HEK293 (cell line): ENCODE measurements at regions not wholly inside any gene's neighbourhood (a gene's known extent, or its start where the extent isn't known, plus 50 kb on each side); places are given as distances from the start of the nearest gene placed in this dataset.

ENCODE experiments used
- CTCF ChIA-PET: fragments of 350-600 bp; formaldehyde crosslinking; extraction: SDS; loops from one replicate; lab custom pipeline; 2021; ENCODE audit warnings: antibody characterized with exemption; lab: Yijun Ruan, JAX
- POLR2A ChIA-PET: fragments of 300-600 bp; formaldehyde crosslinking; extraction: SDS; loops from one replicate; lab custom pipeline; 2020; ENCODE audit warnings: antibody characterized with exemption, inconsistent platforms; lab: Yijun Ruan, JAX
- H3K27ac ChIP-seq: fragments of 200-500 bp; sonication (Bioruptor generic); 2 replicates; pipeline ENCODE4 v1.5.1; 2014; ENCODE audit warnings: low read depth, low read length, control low read depth, inconsistent platforms; ENCODE audit errors: extremely low read depth
- H3K36me3 ChIP-seq, 2 experiments: fragments of 200-500 bp in 1 of 2; sonication (Bioruptor generic) in 1 of 2; 1 replicate in 1 of 2; 2 replicates in 1 of 2; pipeline ENCODE4 v1.5.1; 2014 to 2017; ENCODE audit warnings: inconsistent platforms in 2 of 2, low read length in 2 of 2; ENCODE audit not compliant: control insufficient read depth in 2 of 2, insufficient read depth in 1 of 2
- H3K4me1 ChIP-seq: fragments of 200-500 bp; sonication (Bioruptor generic); 2 replicates; pipeline ENCODE4 v1.5.1; 2014; ENCODE audit warnings: mild to moderate bottlenecking, low read length, inconsistent platforms; ENCODE audit not compliant: control insufficient read depth, insufficient read depth
- H3K4me3 ChIP-seq: 2 replicates; pipeline ENCODE4 v1.5.1; 2011; ENCODE audit warnings: low read depth, mild to moderate bottlenecking, control low read depth, low read length, moderate library complexity
- H3K9me3 ChIP-seq: fragments of 200-500 bp; sonication (Bioruptor generic); 2 replicates; pipeline ENCODE4 v1.5.1; 2014; ENCODE audit warnings: low read depth, low read length, inconsistent platforms; ENCODE audit not compliant: control insufficient read depth, insufficient read depth
- FEZF1 ChIP-seq: fragments of 450-650 bp; formaldehyde crosslinking; IDR thresholded peaks from 2 replicates; pipeline ENCODE4 v1.5.1; 2016; ENCODE audit warnings: missing biosample characterization, missing genetic modification characterization
- MEIS1 ChIP-seq: sonication (generic); formaldehyde crosslinking; IDR thresholded peaks from 2 replicates; pipeline ENCODE4 v1.8.1; 2022; ENCODE audit warnings: missing genetic modification reagents, mild to moderate bottlenecking, borderline replicate concordance
- SP2 ChIP-seq: fragments of 450-650 bp; formaldehyde crosslinking; IDR thresholded peaks from 2 replicates; pipeline ENCODE4 v1.5.1; 2016; ENCODE audit warnings: missing biosample characterization, missing genetic modification characterization
- ZBTB10 ChIP-seq: fragments of 450-650 bp; formaldehyde crosslinking; IDR thresholded peaks from 2 replicates; pipeline ENCODE4 v1.5.1; 2016; ENCODE audit warnings: missing biosample characterization, missing genetic modification characterization
- ZBTB6 ChIP-seq: fragments of 450-650 bp; formaldehyde crosslinking; IDR thresholded peaks from 2 replicates; pipeline ENCODE4 v1.5.1; 2017; ENCODE audit warnings: missing biosample characterization, missing genetic modification characterization
- ZFP3 ChIP-seq: fragments of 450-650 bp; formaldehyde crosslinking; IDR thresholded peaks from 2 replicates; pipeline ENCODE4 v1.5.1; 2016; ENCODE audit warnings: low read depth, missing biosample characterization, missing genetic modification characterization
- ZNF146 ChIP-seq: fragments of 450-650 bp; formaldehyde crosslinking; IDR thresholded peaks from 2 replicates; pipeline ENCODE4 v1.5.1; 2016; ENCODE audit warnings: missing biosample characterization, missing genetic modification characterization
- ZNF148 ChIP-seq: fragments of 450-650 bp; formaldehyde crosslinking; IDR thresholded peaks from 2 replicates; pipeline ENCODE4 v1.5.0; 2017; ENCODE audit warnings: missing biosample characterization, missing genetic modification characterization, borderline replicate concordance
- ZNF157 ChIP-seq: fragments of 450-650 bp; formaldehyde crosslinking; IDR thresholded peaks from 2 replicates; pipeline ENCODE4 v1.5.1; 2016; ENCODE audit warnings: missing biosample characterization, missing genetic modification characterization
- ZNF18 ChIP-seq: fragments of 450-650 bp; formaldehyde crosslinking; IDR thresholded peaks from 2 replicates; pipeline ENCODE4 v1.5.1; 2016; ENCODE audit warnings: missing biosample characterization, missing genetic modification characterization
- ZNF24 ChIP-seq: fragments of 450-650 bp; formaldehyde crosslinking; IDR thresholded peaks from 2 replicates; pipeline ENCODE4 v1.5.1; 2016; ENCODE audit warnings: missing biosample characterization, missing genetic modification characterization
- ZNF274 ChIP-seq, 2 experiments: fragments of 200-500 bp in 1 of 2; fragments of 450-650 bp in 1 of 2; sonication (Bioruptor generic) in 1 of 2; formaldehyde crosslinking in 1 of 2; IDR thresholded peaks; 2 replicates each; pipeline versions ENCODE4 v1.5.1 to v1.6.1; 2014 to 2016; ENCODE audit warnings: borderline replicate concordance in 1 of 2, inconsistent platforms in 1 of 2, low read length in 1 of 2, missing biosample characterization in 1 of 2, missing genetic modification characterization in 1 of 2
- ZNF354C ChIP-seq: fragments of 450-650 bp; formaldehyde crosslinking; IDR thresholded peaks from 2 replicates; pipeline ENCODE4 v1.5.1; 2016; ENCODE audit warnings: missing biosample characterization, missing genetic modification characterization, low read depth, borderline replicate concordance
- ZNF37A ChIP-seq: fragments of 450-650 bp; IDR thresholded peaks from 2 replicates; pipeline ENCODE4 v1.5.1; 2018; ENCODE audit warnings: missing biosample characterization, missing genetic modification characterization
- ZNF558 ChIP-seq: fragments of 450-650 bp; formaldehyde crosslinking; IDR thresholded peaks from 2 replicates; pipeline ENCODE4 v1.5.1; 2016; ENCODE audit warnings: missing biosample characterization, missing genetic modification characterization
- ZNF580 ChIP-seq: fragments of 450-650 bp; formaldehyde crosslinking; IDR thresholded peaks from 2 replicates; pipeline ENCODE4 v1.5.1; 2016; ENCODE audit warnings: missing biosample characterization, missing genetic modification characterization
- ZNF626 ChIP-seq: fragments of 450-650 bp; sonication (Bioruptor Pico); formaldehyde crosslinking; IDR thresholded peaks from 2 replicates; pipeline ENCODE4 v1.5.1; 2018; ENCODE audit warnings: missing biosample characterization, missing genetic modification characterization, inconsistent platforms
- ZNF677 ChIP-seq: fragments of 450-650 bp; IDR thresholded peaks from 2 replicates; pipeline ENCODE4 v1.5.0; 2018; ENCODE audit warnings: missing biosample characterization, mild to moderate bottlenecking, missing genetic modification characterization, moderate library complexity
- ZNF791 ChIP-seq: fragments of 450-650 bp; formaldehyde crosslinking; IDR thresholded peaks from 2 replicates; pipeline ENCODE4 v1.5.1; 2016; ENCODE audit warnings: missing biosample characterization, missing genetic modification characterization
- ZNF792 ChIP-seq: fragments of 450-650 bp; formaldehyde crosslinking; IDR thresholded peaks from 2 replicates; pipeline ENCODE4 v1.5.1; 2016; ENCODE audit warnings: missing biosample characterization, missing genetic modification characterization

GRCh38 chr13:80235967-80236302, 105.0 kb downstream of the SPRY2 start:
- H3K9me3 ChIP-seq = no peaks in the 10 kb centered on the region
- H3K4me1 ChIP-seq = no peaks in the 10 kb centered on the region
- TF ChIP-seq ZNF558 (tag by site-specific recombination) = no peak
- no peak for TF ChIP-seq ZBTB10 (tag by site-specific recombination)
- no peak for TF ChIP-seq FEZF1 (tag by site-specific recombination)
- no peak for TF ChIP-seq ZNF580
- TF ChIP-seq ZFP3 = no peak
- TF ChIP-seq ZNF24 (tag by site-specific recombination) = no peak
- TF ChIP-seq ZNF37A (tag by site-specific recombination) = no peak
- TF ChIP-seq ZNF626 (tag by site-specific recombination) = no peak
- TF ChIP-seq MEIS1 = no peak
- no peak for TF ChIP-seq ZNF792 (tag by site-specific recombination)
- no peak for TF ChIP-seq SP2 (tag by site-specific recombination)
- TF ChIP-seq ZNF274 (IDR thresholded peaks at IDR 0.05; ENCODE audit: low read length) = no peak
- TF ChIP-seq ZNF274 (tag by site-specific recombination; IDR thresholded peaks at IDR 0.05; ENCODE audit: borderline replicate concordance) = no peak
- no peak for TF ChIP-seq ZBTB6 (tag by site-specific recombination)
- no peak for TF ChIP-seq ZNF157 (tag by site-specific recombination)
- TF ChIP-seq ZNF677 = no peak
- no peak for TF ChIP-seq ZNF354C
- TF ChIP-seq ZNF146 (tag by site-specific recombination) = no peak
- TF ChIP-seq ZNF148 = no peak
- no peak for TF ChIP-seq ZNF791
- no peak for TF ChIP-seq ZNF18 (tag by site-specific recombination)
- no peaks in the 10 kb centered on the region for H3K36me3 ChIP-seq
- H3K27ac ChIP-seq = no peak overlapping the region
- ChIA-PET CTCF (interaction anchor here (0.6 to 1.8 kb wide), 3 partner anchors 107 to 898 kb away, joined by 3 to 6 read pairs (median 4); no protein-coding TSS in a partner anchor), POLR2A (interaction anchor here (1.2 kb wide), 1 partner anchor 105 kb away, joined by 4 read pairs; the partner anchor contains the start of gene SPRY2)
- no peak overlapping the region for H3K4me3 ChIP-seq
